ENCODE measurements at regions not wholly inside any gene's neighbourhood (a gene's known extent, or its start where the extent isn't known, plus 50 kb on each side); places are given as distances from the start of the nearest gene placed in this dataset.

DNA sequence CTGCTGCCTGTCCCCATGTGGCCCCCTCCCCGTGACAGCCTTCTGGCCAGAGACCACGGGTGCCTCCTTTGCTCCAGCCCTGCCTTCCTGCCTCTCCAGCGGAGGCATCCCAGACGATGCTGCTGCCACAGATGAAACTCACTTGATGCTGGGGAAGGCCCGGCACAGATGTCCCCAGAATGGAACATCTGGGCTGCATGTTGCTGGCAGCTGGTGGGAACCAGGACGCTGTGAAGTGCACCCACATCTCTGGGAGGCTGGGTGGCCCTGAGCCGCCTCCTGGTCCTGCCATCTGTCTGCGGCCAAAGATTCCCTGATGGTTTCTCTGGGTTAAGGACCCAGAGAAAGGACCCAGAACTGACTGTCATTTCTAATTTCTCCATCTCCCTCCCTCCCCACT, 51.9 kb upstream of the PTPRS start:
- DNase-seq (ENCODE audit: low read depth): no peak
- H3K4me3 ChIP-seq (replicated peaks; ENCODE audit: low read depth, low read length): no peak overlapping the region
- TF ChIP-seq, protein P1, sequence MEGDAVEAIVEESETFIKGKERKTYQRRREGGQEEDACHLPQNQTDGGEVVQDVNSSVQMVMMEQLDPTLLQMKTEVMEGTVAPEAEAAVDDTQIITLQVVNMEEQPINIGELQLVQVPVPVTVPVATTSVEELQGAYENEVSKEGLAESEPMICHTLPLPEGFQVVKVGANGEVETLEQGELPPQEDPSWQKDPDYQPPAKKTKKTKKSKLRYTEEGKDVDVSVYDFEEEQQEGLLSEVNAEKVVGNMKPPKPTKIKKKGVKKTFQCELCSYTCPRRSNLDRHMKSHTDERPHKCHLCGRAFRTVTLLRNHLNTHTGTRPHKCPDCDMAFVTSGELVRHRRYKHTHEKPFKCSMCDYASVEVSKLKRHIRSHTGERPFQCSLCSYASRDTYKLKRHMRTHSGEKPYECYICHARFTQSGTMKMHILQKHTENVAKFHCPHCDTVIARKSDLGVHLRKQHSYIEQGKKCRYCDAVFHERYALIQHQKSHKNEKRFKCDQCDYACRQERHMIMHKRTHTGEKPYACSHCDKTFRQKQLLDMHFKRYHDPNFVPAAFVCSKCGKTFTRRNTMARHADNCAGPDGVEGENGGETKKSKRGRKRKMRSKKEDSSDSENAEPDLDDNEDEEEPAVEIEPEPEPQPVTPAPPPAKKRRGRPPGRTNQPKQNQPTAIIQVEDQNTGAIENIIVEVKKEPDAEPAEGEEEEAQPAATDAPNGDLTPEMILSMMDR (IDR thresholded peaks at IDR 0.05; ENCODE audit: low read length, missing control alignments): no peak

DNA sequence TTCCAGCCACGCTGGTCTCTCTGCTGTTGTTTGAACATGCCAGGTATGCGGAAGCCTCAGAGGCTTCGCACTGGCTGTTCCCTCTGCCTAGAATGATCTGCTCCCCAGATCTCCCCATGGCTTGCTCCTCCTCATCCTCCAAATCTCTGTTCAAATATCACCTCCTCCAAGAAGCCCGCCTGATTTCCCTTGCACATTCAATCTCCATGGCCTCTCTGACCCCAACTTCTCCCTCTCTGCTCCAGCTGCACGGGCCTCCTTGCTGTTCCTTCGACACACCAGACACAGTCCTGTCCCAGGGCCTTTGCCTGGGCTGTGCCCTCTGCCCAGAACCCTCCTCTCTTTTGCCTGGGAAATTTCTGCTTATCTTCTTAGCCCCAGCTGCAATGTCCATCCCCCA, 52.5 kb upstream of the PTPRS start:
- H3K4me3 ChIP-seq (replicated peaks; ENCODE audit: low read depth, low read length): no peak overlapping the region
- TF ChIP-seq, protein P1 (IDR thresholded peaks at IDR 0.05; ENCODE audit: low read length, missing control alignments): no peak
- DNase-seq (ENCODE audit: low read depth): no peak

DNA sequence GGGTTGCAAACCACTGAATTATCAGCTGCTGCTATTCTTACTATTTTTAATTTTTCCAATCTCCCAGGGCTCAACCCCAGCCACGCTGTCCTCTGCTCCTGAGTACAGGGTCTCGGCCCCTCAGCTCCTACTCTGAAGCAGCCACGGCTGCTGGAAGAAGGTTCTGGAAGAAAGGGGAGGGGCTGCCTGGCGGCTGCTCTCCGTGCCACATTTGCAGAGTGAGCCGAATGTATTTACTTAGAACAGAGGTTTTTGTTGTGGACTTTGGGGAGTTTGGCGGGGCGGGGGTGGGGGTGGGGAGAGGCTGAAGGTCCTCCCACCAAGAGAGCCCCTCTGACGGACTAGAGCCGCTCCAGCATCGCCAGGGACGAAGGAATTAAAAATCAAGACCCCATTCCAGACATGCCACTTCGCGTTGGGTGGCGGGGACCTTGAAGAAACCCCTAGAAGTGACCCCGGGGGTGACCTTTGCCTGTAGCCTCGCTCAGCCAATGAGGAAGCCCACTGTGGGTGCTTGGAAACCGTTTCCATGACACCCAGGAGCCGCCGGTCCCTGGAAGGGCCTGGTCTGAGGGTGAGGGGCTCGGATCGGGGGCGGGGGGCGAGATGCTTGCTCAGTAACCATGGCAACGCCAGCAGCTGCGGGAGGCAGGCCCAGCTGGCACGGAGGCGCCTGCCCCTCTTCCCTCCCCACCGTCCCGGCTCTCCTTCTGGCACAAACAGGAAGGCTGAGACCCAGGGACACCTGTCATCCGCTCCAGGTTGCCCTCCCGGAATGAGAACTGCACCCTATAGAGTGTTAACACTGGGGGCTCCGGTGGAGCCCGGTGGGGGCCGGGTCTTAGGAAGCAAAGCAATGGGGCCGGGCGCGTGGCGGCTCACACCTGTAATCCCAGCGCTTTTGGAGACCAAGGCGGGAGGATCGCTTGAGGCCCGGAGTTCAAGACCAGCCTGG, 54.2 kb upstream of the PTPRS start:
- TF ChIP-seq, protein P1 (IDR thresholded peaks at IDR 0.05; ENCODE audit: low read length, missing control alignments): no peak
- H3K4me3 ChIP-seq (replicated peaks; ENCODE audit: low read depth, low read length): no peak overlapping the region
- DNase-seq (ENCODE audit: low read depth): no peak

DNA sequence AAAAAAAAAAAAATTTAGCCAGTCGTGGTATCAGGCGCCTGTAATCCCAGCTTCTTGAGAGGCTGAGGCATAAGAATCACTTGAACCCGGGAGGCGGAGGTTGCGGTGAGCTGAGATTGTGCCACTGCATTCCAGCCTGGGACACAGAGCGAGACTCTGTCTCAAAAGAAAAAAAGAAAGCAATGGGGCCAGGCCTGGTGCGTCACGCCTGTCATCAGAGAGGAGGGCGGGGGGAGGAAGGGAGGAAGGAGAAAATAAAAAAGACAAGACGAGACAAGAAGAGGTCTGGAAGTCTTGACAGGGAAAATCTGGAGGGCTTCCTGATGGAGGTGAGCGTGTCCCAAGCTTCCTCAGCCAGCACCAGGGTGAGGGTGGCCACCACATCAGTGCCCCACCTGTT, 54.9 kb upstream of the PTPRS start:
- TF ChIP-seq, protein P1 (IDR thresholded peaks at IDR 0.05; ENCODE audit: low read length, missing control alignments): no peak
- no peak for DNase-seq (ENCODE audit: low read depth)

DNA sequence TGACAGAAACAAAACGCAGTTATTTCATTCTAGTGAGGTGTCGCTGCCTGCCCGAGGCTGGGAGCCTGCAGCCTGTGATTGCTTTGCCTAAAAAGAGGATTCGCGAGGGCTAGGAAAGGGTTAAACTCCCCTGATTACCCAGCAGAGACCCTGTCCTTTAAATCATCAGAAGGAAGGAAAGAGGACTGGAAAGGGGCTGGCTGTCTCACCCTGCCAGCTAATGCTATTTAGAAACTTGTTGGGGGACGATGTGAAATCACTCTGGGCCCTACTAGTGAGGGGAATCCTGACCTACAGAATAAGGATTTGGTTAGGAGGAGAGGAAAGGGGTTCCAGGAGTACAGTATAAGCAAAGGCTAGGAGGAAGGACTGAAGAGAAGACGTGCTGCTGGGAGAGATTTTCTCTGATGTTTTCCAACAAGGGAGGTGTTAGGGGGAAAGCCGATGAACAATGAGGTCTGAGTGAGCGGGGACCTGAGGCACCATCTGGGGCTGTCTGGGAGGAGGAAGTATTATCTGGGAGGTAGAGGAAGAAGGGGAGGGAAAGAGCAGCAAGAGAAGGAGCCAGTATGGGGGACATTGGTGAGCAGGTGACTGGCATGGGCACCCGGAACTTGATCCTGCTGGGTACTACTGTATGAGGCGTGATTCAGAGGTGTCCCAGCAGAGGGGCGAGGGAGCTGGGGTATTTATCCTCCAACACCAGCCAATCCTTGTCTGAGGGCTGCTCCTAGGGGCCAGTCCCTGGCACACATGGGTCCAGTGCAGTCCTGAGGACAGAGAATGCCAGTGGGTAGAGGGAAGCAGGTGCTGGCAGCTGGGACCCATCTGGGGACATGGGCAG, 55.7 kb upstream of the PTPRS start:
- no peak for DNase-seq (ENCODE audit: low read depth)
- H3K4me3 ChIP-seq (replicated peaks; ENCODE audit: low read depth, low read length): no peak overlapping the region
- TF ChIP-seq, protein P1 (IDR thresholded peaks at IDR 0.05; ENCODE audit: low read length, missing control alignments): no peak

More for the DNA sequence above, 54.9 kb upstream of the PTPRS start:
- no peak overlapping the region for H3K4me3 ChIP-seq (replicated peaks; ENCODE audit: low read depth, low read length)

DNA sequence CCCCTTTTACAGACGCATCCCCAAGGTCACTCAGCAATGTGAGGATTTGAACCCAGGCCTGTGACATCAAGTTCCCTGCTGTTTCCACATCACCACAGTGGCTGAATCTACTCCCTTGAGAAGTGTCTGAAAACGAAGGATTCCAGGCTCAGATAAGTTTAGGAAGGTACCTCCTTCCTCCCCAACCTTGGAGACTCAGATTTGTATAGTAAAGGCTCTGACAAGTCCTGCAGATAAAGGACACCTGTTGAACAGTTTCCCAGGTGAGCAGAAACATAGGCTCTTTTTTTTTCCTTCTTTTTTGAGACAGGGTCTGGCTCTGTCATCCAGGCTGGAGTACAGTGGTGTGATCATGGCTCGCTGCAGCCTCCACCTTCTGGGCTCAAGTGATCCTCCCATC, 56.4 kb upstream of the PTPRS start:
- H3K4me3 ChIP-seq (replicated peaks; ENCODE audit: low read depth, low read length): no peak overlapping the region
- TF ChIP-seq, protein P1 (IDR thresholded peaks at IDR 0.05; ENCODE audit: low read length, missing control alignments): no peak
- no peak for DNase-seq (ENCODE audit: low read depth)
